ENCODE measurements at regions not wholly inside any gene's neighbourhood (a gene's known extent, or its start where the extent isn't known, plus 50 kb on each side); places are given as distances from the start of the nearest gene placed in this dataset.

- no peak for TF ChIP-seq CTCF (IDR thresholded peaks at IDR 0.05)
- no peak for TF ChIP-seq POLR2A (IDR thresholded peaks at IDR 0.05)
These were observed 1954.5 kb upstream of the PCDH20 start for GRCh38 chr13:63370101-63370500.
